Amniotic stem cell (primary cell): ENCODE measurements at regions not wholly inside any gene's neighbourhood (a gene's known extent, or its start where the extent isn't known, plus 50 kb on each side); places are given as distances from the start of the nearest gene placed in this dataset.

Source experiments
- DNase-seq: peaks from one replicate; lab custom pipeline; 2025; lab: John Stamatoyannopoulos, UW

- DNase-seq: no peak
These were observed 412.1 kb downstream of the NPIPA7 start for GRCh38 chr16:16791051-16791450.

GRCh38 chr16:16797239-16797638 lies 418.3 kb downstream of the NPIPA7 start:
- no peak for DNase-seq

GRCh38 chr16:16798504-16798903 lies 419.6 kb downstream of the NPIPA7 start:
- DNase-seq: no peak

GRCh38 chr16:16805809-16806208 lies 426.9 kb downstream of the NPIPA7 start:
- no peak for DNase-seq

GRCh38 chr16:16815641-16816040 lies 436.7 kb downstream of the NPIPA7 start:
- DNase-seq: no peak

GRCh38 chr16:16817196-16817595 lies 438.3 kb downstream of the NPIPA7 start:
- no peak for DNase-seq

- no peak for DNase-seq
These were observed 442.3 kb downstream of the NPIPA7 start for GRCh38 chr16:16821261-16821660.

- DNase-seq: no peak
These were observed 450.0 kb downstream of the NPIPA7 start for GRCh38 chr16:16828913-16829398.

- DNase-seq: no peak
These were observed 451.5 kb downstream of the NPIPA7 start for GRCh38 chr16:16830401-16830800.

- DNase-seq: no peak
These were observed 452.0 kb downstream of the NPIPA7 start for GRCh38 chr16:16830973-16831372.

- no peak for DNase-seq
These were observed 454.2 kb downstream of the NPIPA7 start for GRCh38 chr16:16833165-16833564.

GRCh38 chr16:16850274-16850673 lies 471.3 kb downstream of the NPIPA7 start:
- DNase-seq: no peak

GRCh38 chr16:16857012-16857411 lies 478.1 kb downstream of the NPIPA7 start:
- no peak for DNase-seq

GRCh38 chr16:16857603-16858283 lies 478.8 kb downstream of the NPIPA7 start:
- DNase-seq: no peak

- DNase-seq: peak; percentile 71
These were observed 482.6 kb downstream of the NPIPA7 start for GRCh38 chr16:16861546-16861945.

GRCh38 chr16:16863672-16864071 lies 484.7 kb downstream of the NPIPA7 start:
- DNase-seq: no peak

GRCh38 chr16:16864536-16864935 lies 485.6 kb downstream of the NPIPA7 start:
- no peak for DNase-seq

- no peak for DNase-seq
These were observed 486.4 kb downstream of the NPIPA7 start for GRCh38 chr16:16865374-16865773.

GRCh38 chr16:16867973-16868372 lies 489.0 kb downstream of the NPIPA7 start:
- no peak for DNase-seq

GRCh38 chr16:16868727-16869126 lies 489.8 kb downstream of the NPIPA7 start:
- no peak for DNase-seq

- no peak for DNase-seq
These were observed 490.8 kb downstream of the NPIPA7 start for GRCh38 chr16:16869746-16870145.

- DNase-seq: no peak
These were observed 492.3 kb downstream of the NPIPA7 start for GRCh38 chr16:16871196-16871595.

- no peak for DNase-seq
These were observed 498.1 kb downstream of the NPIPA7 start for GRCh38 chr16:16877061-16877460.

- no peak for DNase-seq
These were observed 500.8 kb downstream of the NPIPA7 start for GRCh38 chr16:16879567-16880251.
